ENCODE measurements at regions not wholly inside any gene's neighbourhood (a gene's known extent, or its start where the extent isn't known, plus 50 kb on each side); places are given as distances from the start of the nearest gene placed in this dataset.

GRCh38 chr13:112325920-112326645, 50.1 kb upstream of the SPACA7 start:
- no peaks in the 10 kb centered on the region for H4K20me1 ChIP-seq (replicated peaks in 1 of 2; ENCODE audit: control insufficient read depth in 1 of 2, insufficient read depth in 2 of 2, low read length in 2 of 2)
- H3K27ac ChIP-seq (ENCODE audit: low read depth, low read length) = no peak overlapping the region
- H3K23ac ChIP-seq (ENCODE audit: insufficient read length) = no peak overlapping the region
- ChIA-PET CTCF (ENCODE audit: partially characterized antibody) (interaction anchor here (0.7 to 1.6 kb wide), 4 partner anchors 8 to 262 kb away, joined by 3 to 5 read pairs (median 3); no protein-coding TSS in a partner anchor), POLR2A (ENCODE audit: partially characterized antibody) (interaction anchor here (0.6 kb wide), 1 partner anchor 42 kb away, joined by 4 read pairs; no protein-coding TSS in a partner anchor)
- no peaks in the 10 kb centered on the region for H3K9me3 ChIP-seq (ENCODE audit: insufficient read depth in 2 of 2, low read depth in 1 of 2, low read length in 1 of 2)
- FAIRE-seq (no peak), DNase-seq (ENCODE audit: low read depth in 1 of 2, low spot score in 2 of 2) (no peak)
- no peak overlapping the region for H4K91ac ChIP-seq (replicated peaks; ENCODE audit: insufficient read length, low read length)
- no peak overlapping the region for H2AK5ac ChIP-seq (ENCODE audit: low read depth, low read length)
- H2BK15ac ChIP-seq (ENCODE audit: low read length) = no peak overlapping the region
- H3K4me2 ChIP-seq (ENCODE audit: insufficient read depth in 1 of 2, low read depth in 2 of 2, low read length in 2 of 2) = no peak overlapping the region
- H2AFZ ChIP-seq (ENCODE audit: low read length) = no peak overlapping the region
- no peak overlapping the region for H3K56ac ChIP-seq (replicated peaks; ENCODE audit: insufficient read length, low read depth, low read length)
- no peak overlapping the region for H3K4me3 ChIP-seq (ENCODE audit: extremely low read depth in 1 of 4, insufficient read depth in 2 of 4, low read depth in 3 of 4, low read length in 4 of 4)
- no peak overlapping the region for H4K5ac ChIP-seq (ENCODE audit: insufficient read length, low read depth, low read length)
- H2BK120ac ChIP-seq (replicated peaks; ENCODE audit: low read depth, low read length) = no peak overlapping the region
- WGBS, 2 experiments (ENCODE audit: extremely low coverage in 1 of 2, insufficient coverage in 1 of 2, insufficient read length in 1 of 2, insufficient replicate concordance in 2 of 2, low coverage in 1 of 2, low lambda C conversion rate in 2 of 2, missing lambda C conversion rate in 1 of 2) = 90% methylated on average over 25 of the region's 26 CpGs; no CpG with 5 or more reads in 1 of the 2 experiments
- peaks cover 0 to 3% (median 1%) of the 10 kb centered on the region in 4 experiments; a peak in 3 of 7 replicates for H3K4me1 ChIP-seq (replicated peaks in 1 of 4; ENCODE audit: control insufficient read depth in 3 of 4, insufficient read depth in 4 of 4, low read length in 3 of 4)
- H3K79me2 ChIP-seq (ENCODE audit: control insufficient read depth in 1 of 2, insufficient read depth in 2 of 2, low read length in 2 of 2) = no peaks in the 10 kb centered on the region
- TF ChIP-seq SP1 (IDR thresholded peaks at IDR 0.05; ENCODE audit: low read depth, low read length) (no peak), TCF12 (IDR thresholded peaks at IDR 0.05; ENCODE audit: low read depth, low read length) (no peak)
- H3K9ac ChIP-seq (replicated peaks in 1 of 4; ENCODE audit: extremely low read depth in 1 of 4, low read depth in 3 of 4, low read length in 3 of 4) = no peak overlapping the region
- H3K14ac ChIP-seq (ENCODE audit: insufficient read length) = no peak overlapping the region
- H3K23me2 ChIP-seq (ENCODE audit: low read depth, low read length) = peaks cover 7% of the 10 kb centered on the region; the same call in 1 of the 2 replicates
- H4K8ac ChIP-seq (ENCODE audit: extremely low read depth, insufficient read depth, low read length) = no peak overlapping the region
- H3K18ac ChIP-seq (ENCODE audit: extremely low read depth, low read length) = no peak overlapping the region
- no peak overlapping the region for H2BK20ac ChIP-seq (ENCODE audit: low read length)
- H3K79me1 ChIP-seq (ENCODE audit: low read depth, low read length) = no peaks in the 10 kb centered on the region
- no peaks in the 10 kb centered on the region for H3K36me3 ChIP-seq (ENCODE audit: control insufficient read depth in 2 of 4, insufficient read depth in 4 of 4, low read length in 3 of 4)
- no peak overlapping the region for H2BK5ac ChIP-seq (ENCODE audit: low read depth, low read length)
- no peak overlapping the region for H2BK12ac ChIP-seq (ENCODE audit: low read depth, low read length)
- peaks cover 0 to 17% (median 13%) of the 10 kb centered on the region in 4 experiments; a peak in 5 of 7 replicates for H3K27me3 ChIP-seq (replicated peaks in 1 of 4; ENCODE audit: control insufficient read depth in 3 of 4, extremely low read depth in 1 of 4, insufficient read depth in 3 of 4, low read length in 3 of 4)
- H3K4ac ChIP-seq (replicated peaks; ENCODE audit: insufficient read length, low read depth, low read length) = no peak overlapping the region
